Posterior vena cava (tissue), 2 donors: ENCODE measurements at regions not wholly inside any gene's neighbourhood (a gene's known extent, or its start where the extent isn't known, plus 50 kb on each side); places are given as distances from the start of the nearest gene placed in this dataset.

ENCODE experiments used
- DNase-seq: peaks from one replicate; pipeline ENCODE4 v3.0.0-alpha.2; 2020; ENCODE audit warnings: low spot score
- intact Hi-C, 2 donors: fragments of 100-400 bp; cut with DNase I; formaldehyde crosslinking; loops; one replicate each; pipeline versions ENCODE4 v1.14.1 to v1.14.2; 2022 to 2023
- donor health status: DM: yes; HTN: yes; CAD: no.
- donor health status: DM: yes; HTN: yes; CAD: no.

DNA sequence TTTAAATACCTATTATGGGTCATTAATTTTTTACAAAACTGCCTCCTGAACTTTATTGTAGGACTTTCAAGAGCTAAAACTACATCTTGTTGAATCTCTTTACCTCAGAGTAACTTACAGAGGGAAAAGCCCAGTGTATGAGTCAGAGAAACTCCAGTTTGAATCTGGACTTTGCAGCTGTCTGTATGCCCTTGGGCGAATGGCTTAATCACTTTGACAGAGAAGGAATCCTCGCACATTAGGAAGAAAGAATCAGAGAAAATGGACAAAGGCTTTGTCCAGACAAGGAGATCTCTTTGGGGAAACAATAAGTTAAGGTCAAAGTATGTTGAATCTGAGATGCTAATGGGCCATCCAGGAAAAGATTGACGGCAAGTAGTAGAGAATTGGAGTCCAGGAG is 484.2 kb upstream of the CELF2 start:
- intact Hi-C loops, result no loop called here

DNA sequence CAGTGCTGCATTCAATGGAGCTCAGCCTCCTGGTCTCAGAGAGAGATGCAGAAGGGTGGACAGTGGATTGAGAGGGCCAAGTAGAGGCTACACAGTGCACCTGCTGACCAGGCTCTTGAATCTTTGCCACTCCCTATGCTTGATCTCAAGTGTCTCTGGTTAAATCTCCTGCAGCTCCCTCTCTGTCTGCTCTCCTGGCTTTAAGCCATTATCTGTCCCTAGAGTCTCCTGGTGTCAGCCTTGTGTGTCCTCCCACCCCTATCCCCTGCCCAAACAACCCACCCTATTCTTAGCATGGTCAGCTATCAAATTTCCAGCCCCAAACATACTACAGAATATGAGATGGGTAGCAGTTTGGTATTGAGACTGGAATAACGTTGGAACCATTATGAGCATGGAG is 479.3 kb upstream of the CELF2 start:
- no peak for DNase-seq

More for the DNA sequence above, 484.2 kb upstream of the CELF2 start:
- DNase-seq, result no peak

DNA sequence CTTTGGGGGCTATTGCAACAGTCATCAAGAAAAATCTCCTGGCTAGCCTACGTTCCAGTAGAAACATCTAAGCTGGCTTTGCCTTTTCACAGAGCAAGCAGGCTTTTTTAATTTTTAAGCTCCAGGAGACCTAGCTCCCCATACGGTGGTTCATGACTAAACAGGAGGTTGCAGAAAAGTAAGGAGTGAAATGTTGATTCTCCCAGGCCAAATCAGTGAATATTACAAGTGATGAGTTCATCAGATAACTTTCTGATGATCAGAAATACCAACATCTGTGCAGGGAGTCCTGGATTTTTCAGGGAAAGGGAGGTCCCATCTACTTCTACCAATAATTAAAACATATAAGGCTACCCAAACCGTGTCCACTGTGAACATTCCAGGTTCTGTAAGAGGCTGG is 477.3 kb upstream of the CELF2 start:
- intact Hi-C loops, result no loop called here

More for the DNA sequence above, 479.3 kb upstream of the CELF2 start:
- intact Hi-C loops, result no loop called here

GRCh38 chr10:10542477-10542876 is 475.2 kb upstream of the CELF2 start:
- DNase-seq, result no peak
- intact Hi-C loops, result no loop called here

More for the DNA sequence above, 477.3 kb upstream of the CELF2 start:
- DNase-seq, result no peak

DNA sequence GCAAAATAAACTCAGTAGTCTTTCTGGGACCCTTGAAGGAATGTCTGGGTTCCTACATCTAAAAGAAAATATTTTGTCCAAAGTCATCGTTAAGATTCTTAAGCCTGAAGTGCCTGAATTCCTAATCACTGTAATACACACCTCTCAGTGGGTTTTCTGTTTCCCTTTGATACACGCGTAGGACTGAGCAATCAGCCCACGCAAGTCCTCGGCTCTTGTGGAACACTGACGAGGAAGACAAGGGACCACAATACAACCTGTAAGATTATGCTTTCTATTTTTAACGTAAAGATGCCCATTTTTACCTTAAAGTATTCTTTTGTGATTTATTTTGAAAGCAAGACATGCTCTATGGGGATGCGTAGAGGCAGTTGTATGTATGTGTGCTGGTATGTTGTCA is 472.8 kb upstream of the CELF2 start:
- intact Hi-C loops, result no loop called here

DNA sequence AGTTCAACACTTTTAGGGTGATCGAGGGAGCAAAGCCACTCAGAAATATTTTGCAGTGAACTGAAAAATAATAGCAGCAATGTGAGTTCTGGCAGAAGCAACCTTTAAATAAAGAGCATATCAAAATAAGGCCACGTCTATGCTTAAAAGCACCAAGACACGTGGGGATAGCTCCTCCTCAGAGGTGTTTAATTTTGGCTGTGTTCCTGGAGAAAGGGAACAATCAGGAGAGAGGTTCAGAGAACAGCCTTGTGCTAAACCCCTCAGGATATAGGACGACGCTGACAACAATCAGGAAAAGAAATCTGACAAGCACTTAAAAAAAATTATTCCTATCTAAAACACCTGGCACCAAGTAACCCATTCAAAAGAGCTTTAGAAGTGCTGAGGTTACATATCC is 471.9 kb upstream of the CELF2 start:
- intact Hi-C loops, result no loop called here
- DNase-seq, result no peak

More for the DNA sequence above, 472.8 kb upstream of the CELF2 start:
- no peak for DNase-seq

- intact Hi-C loops, result no loop called here
- no peak for DNase-seq
These were observed 465.9 kb upstream of the CELF2 start for GRCh38 chr10:10551596-10552301.

DNA sequence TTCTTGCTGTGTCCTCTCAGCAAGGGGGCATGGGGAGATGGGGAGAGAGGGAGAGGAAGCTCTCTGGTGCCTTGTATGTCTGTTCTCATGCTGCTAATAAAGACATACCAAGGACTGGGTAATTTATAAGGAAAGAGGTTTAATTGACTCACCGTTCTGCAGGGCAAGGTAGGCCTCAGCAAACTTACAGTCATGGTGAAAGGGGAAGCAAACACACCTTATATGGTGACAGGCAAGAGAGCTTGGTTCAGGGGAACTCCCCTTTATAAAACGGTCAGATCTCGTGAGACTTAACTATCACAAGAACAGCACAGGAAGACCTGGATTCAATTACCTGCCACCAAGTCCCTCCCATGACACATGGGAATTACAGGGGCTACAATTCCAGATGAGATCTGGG is 464.7 kb upstream of the CELF2 start:
- intact Hi-C loops, result no loop called here
- DNase-seq, result no peak

DNA sequence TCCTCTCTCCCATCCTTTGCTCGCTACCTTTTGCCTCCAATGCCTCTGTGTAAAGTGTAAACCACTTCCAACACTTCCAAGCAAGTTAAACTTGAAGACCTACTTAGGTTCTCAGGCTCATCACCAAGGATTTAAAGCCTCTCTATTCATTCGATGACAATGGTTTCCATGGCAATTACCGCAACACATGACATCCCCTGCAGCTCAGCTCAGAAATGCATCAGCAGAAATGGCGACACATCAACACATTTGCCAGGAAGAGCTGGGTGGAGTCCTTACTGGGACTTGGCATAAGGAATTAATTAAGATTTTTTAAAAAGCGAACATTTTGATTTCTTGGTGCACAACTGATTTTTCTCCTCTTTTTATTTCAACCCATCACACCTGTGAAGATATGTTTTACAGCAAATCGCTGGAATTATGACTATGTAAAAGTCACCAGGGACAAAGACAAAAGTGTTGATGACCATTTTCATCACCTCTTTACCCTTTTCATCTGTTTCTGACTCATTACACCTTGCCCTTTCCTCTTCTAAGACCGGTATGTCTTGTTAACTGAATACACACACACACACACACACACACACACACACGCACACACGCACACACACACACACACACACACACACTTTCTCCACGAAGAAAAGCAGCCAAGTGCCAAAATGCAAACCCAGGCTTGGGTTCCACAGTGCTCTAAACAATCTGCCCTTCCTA is 453.4 kb upstream of the CELF2 start:
- no peak for DNase-seq
- intact Hi-C loops, result no loop called here

- DNase-seq, result no peak
- intact Hi-C loops, result no loop called here
These were observed 440.7 kb upstream of the CELF2 start for GRCh38 chr10:10576937-10577336.

GRCh38 chr10:10579709-10580108 is 438.0 kb upstream of the CELF2 start:
- no peak for DNase-seq
- intact Hi-C loops, result no loop called here

- intact Hi-C loops, result no loop called here
- DNase-seq, result no peak
These were observed 433.5 kb upstream of the CELF2 start for GRCh38 chr10:10584161-10584560.

DNA sequence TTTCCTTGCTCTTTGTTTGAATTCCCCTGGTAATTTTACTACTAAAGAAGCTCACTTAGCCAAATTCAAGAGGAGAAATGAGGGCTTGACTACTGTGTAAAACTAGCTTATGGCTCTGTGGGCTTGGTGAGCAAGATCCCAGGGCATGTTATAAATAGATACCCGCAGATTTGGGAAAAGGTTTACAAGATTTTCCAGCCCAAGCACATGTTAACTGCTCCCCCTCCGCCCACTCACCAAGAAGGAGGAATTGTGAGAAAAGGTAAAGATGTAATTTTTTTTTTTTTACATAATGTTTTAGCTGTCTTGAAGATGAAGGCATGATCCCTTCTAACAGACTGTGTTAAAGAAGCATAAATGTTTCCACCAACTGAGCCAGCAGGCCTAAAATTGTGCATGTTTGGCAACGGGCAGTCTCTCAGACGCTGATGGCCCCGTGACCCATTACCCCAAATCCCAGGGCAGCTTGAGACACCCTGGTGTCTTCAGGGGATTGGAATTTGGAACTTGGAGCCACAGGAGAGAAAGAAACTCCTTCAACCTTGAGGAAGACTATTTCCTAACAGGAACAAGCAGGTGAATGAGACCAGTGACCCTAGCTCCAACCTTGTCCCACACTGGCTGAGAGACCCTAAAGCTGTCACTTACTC is 429.8 kb upstream of the CELF2 start:
- intact Hi-C loops, result no loop called here
- DNase-seq, result peak; percentile 79

GRCh38 chr10:10589540-10590303 is 427.9 kb upstream of the CELF2 start:
- DNase-seq, result no peak
- intact Hi-C loops, result loop anchor here in 1 of 2 donors (10.0 kb wide), 1 partner anchor 275 kb away; no protein-coding TSS in a partner anchor

- intact Hi-C loops, result loop anchor here in 1 of 2 donors (10.0 kb wide), 1 partner anchor 273 kb away; no protein-coding TSS in a partner anchor
- DNase-seq, result peak; percentile 82
These were observed 425.8 kb upstream of the CELF2 start for GRCh38 chr10:10591715-10592341.

GRCh38 chr10:10596256-10596655 is 421.4 kb upstream of the CELF2 start:
- intact Hi-C loops, result loop anchor here in 1 of 2 donors (10.0 kb wide), 1 partner anchor 269 kb away; no protein-coding TSS in a partner anchor
- no peak for DNase-seq

DNA sequence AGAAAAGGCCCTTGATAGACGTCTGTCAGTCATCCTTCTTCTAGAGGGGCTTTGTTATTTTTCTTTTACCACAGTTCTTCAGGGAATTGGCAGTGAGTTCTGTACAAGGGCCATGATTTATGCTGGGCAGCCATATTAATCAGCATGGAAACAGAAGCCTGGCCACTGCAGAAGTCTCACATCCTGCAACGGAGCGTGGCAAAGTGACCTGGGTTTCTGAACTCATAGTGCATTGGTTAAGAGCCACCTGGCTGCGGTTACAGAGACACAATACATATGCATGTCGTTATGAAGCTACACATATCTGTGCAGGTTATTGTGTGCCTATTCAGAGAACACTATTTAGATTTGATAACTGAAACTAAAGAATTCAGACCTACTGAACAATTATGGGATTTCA is 419.4 kb upstream of the CELF2 start:
- intact Hi-C loops, result loop anchor here in 1 of 2 donors (10.0 kb wide), 1 partner anchor 267 kb away; no protein-coding TSS in a partner anchor
- no peak for DNase-seq

GRCh38 chr10:10600004-10600403 is 417.7 kb upstream of the CELF2 start:
- intact Hi-C loops, result no loop called here
- DNase-seq, result no peak

DNA sequence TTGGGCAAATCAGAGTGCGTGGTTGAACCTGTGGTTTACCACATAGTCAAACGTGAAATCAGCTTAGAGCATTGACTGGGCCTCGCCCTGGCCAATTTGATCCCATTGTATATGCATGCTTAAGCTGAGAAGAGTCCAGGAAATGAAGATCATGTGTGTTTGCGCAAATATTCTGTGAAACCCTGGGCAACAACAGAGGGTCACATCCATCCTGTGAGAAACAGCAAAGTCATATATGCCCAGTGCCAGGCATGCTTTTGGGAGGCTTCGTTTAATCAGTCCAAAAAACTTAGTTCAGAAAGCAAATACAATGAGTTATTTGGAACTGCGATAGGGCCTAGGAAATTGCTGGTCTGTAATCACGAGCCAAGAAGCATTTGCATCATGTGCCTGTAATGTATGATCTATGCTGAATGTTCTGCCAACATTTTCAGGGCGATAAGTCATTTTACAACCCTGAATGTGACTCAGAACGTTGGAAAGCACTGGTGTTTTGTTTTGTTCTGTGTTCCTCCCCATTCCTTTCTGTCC is 412.1 kb upstream of the CELF2 start:
- DNase-seq, result no peak
- intact Hi-C loops, result no loop called here
